ENCODE measurements at regions not wholly inside any gene's neighbourhood (a gene's known extent, or its start where the extent isn't known, plus 50 kb on each side); places are given as distances from the start of the nearest gene placed in this dataset.

- no peak for TF ChIP-seq POLR2A (IDR thresholded peaks at IDR 0.05; ENCODE audit: low read depth, low read length)
- no peak for DNase-seq (ENCODE audit: insufficient read length, low spot score)
- FAIRE-seq = no peak
Observed at GRCh38 chr2:75810611-75811330, 100.1 kb upstream of the GCFC2 start.

GRCh38 chr2:75808793-75809535, 98.2 kb upstream of the GCFC2 start:
- no peak for TF ChIP-seq POLR2A (IDR thresholded peaks at IDR 0.05; ENCODE audit: low read depth, low read length)
- no peak for FAIRE-seq
- DNase-seq (ENCODE audit: insufficient read length, low spot score) = no peak

GRCh38 chr2:75807992-75808391, 97.3 kb upstream of the GCFC2 start:
- TF ChIP-seq POLR2A (IDR thresholded peaks at IDR 0.05; ENCODE audit: low read depth, low read length) = no peak
- FAIRE-seq (no peak), DNase-seq (ENCODE audit: insufficient read length, low spot score) (no peak)

- TF ChIP-seq POLR2A (IDR thresholded peaks at IDR 0.05; ENCODE audit: low read depth, low read length) = no peak
- DNase-seq (ENCODE audit: insufficient read length, low spot score) (no peak), FAIRE-seq (no peak)
Observed at GRCh38 chr2:75801234-75801982, 90.7 kb upstream of the GCFC2 start.

GRCh38 chr2:75800456-75800855, 89.7 kb upstream of the GCFC2 start:
- FAIRE-seq (no peak), DNase-seq (ENCODE audit: insufficient read length, low spot score) (no peak)
- TF ChIP-seq POLR2A (IDR thresholded peaks at IDR 0.05; ENCODE audit: low read depth, low read length) = no peak

- no peak for DNase-seq (ENCODE audit: insufficient read length, low spot score)
- no peak for FAIRE-seq
Observed at GRCh38 chr2:75799859-75800258, 89.1 kb upstream of the GCFC2 start.

GRCh38 chr2:75798569-75798968, 87.9 kb upstream of the GCFC2 start:
- FAIRE-seq (no peak), DNase-seq (ENCODE audit: insufficient read length, low spot score) (no peak)
- no peak for TF ChIP-seq POLR2A (IDR thresholded peaks at IDR 0.05; ENCODE audit: low read depth, low read length)

More at GRCh38 chr2:75799859-75800258, 89.1 kb upstream of the GCFC2 start:
- TF ChIP-seq POLR2A (IDR thresholded peaks at IDR 0.05; ENCODE audit: low read depth, low read length) = no peak

- no peak for TF ChIP-seq POLR2A (IDR thresholded peaks at IDR 0.05; ENCODE audit: low read depth, low read length)
Observed at GRCh38 chr2:75792996-75793395, 82.3 kb upstream of the GCFC2 start.

GRCh38 chr2:75792146-75792545, 81.4 kb upstream of the GCFC2 start:
- DNase-seq (ENCODE audit: insufficient read length, low spot score) = no peak
- TF ChIP-seq POLR2A (IDR thresholded peaks at IDR 0.05; ENCODE audit: low read depth, low read length) = no peak
- FAIRE-seq = no peak

More at GRCh38 chr2:75792996-75793395, 82.3 kb upstream of the GCFC2 start:
- FAIRE-seq (no peak), DNase-seq (ENCODE audit: insufficient read length, low spot score) (no peak)

- no peak for TF ChIP-seq POLR2A (IDR thresholded peaks at IDR 0.05; ENCODE audit: low read depth, low read length)
- no peak for FAIRE-seq
Observed at GRCh38 chr2:75790814-75791467, 80.2 kb upstream of the GCFC2 start.

GRCh38 chr2:75790121-75790813, 79.6 kb upstream of the GCFC2 start:
- FAIRE-seq (no peak), DNase-seq (ENCODE audit: insufficient read length, low spot score) (no peak)
- no peak for TF ChIP-seq POLR2A (IDR thresholded peaks at IDR 0.05; ENCODE audit: low read depth, low read length)

More at GRCh38 chr2:75790814-75791467, 80.2 kb upstream of the GCFC2 start:
- no peak for DNase-seq (ENCODE audit: insufficient read length, low spot score)

GRCh38 chr2:75788902-75789301, 78.2 kb upstream of the GCFC2 start:
- TF ChIP-seq POLR2A (IDR thresholded peaks at IDR 0.05; ENCODE audit: low read depth, low read length) = no peak
- no peak for FAIRE-seq
- DNase-seq (ENCODE audit: insufficient read length, low spot score) = no peak

GRCh38 chr2:75788154-75788553, 77.4 kb upstream of the GCFC2 start:
- DNase-seq (ENCODE audit: insufficient read length, low spot score) = no peak

More at GRCh38 chr2:75788154-75788553, 77.4 kb upstream of the GCFC2 start:
- no peak for TF ChIP-seq POLR2A (IDR thresholded peaks at IDR 0.05; ENCODE audit: low read depth, low read length)
- FAIRE-seq = no peak

Measured in H54 (cell line).